Astrocyte of the spinal cord (primary cell): ENCODE measurements at regions not wholly inside any gene's neighbourhood (a gene's known extent, or its start where the extent isn't known, plus 50 kb on each side); places are given as distances from the start of the nearest gene placed in this dataset.
A peak's percentile ranks its signal among the peaks of the same experiment; 100 is the strongest.

Source experiments
- DNase-seq: peaks from one replicate; pipeline ENCODE4 v3.0.0; 2011; ENCODE audit warnings: low read depth, low spot score
- H3K4me3 ChIP-seq: 2 replicates; pipeline ENCODE4 v1.5.1; 2011; ENCODE audit warnings: low read depth, mild to moderate bottlenecking, low read length, moderate library complexity
- CTCF ChIP-seq: IDR thresholded peaks from 2 replicates; pipeline ENCODE4 v1.5.1; 2012; ENCODE audit warnings: low read depth, mild to moderate bottlenecking, low read length, inconsistent platforms
- in situ Hi-C: cut with HindIII; loops from 2 replicates; pipeline ENCODE4 v1.10.0; 2017; ENCODE audit warnings: low sequenced_read_pairs

- no peak overlapping the region for H3K4me3 ChIP-seq
- peak; percentile 35 for DNase-seq
- TF ChIP-seq CTCF, result peak; percentile 65
- in situ Hi-C loops, result no loop called here
These were observed 169.5 kb downstream of the AHSP start for GRCh38 chr16:31696968-31697743.

GRCh38 chr16:31697744-31698125 lies 170.0 kb downstream of the AHSP start:
- no peak overlapping the region for H3K4me3 ChIP-seq
- no peak for TF ChIP-seq CTCF
- no peak for DNase-seq
- in situ Hi-C loops, result no loop called here

- in situ Hi-C loops, result no loop called here
- no peak for DNase-seq
- H3K4me3 ChIP-seq, result no peak overlapping the region
- no peak for TF ChIP-seq CTCF
These were observed 171.2 kb downstream of the AHSP start for GRCh38 chr16:31698901-31699300.

- no peak for DNase-seq
- no peak overlapping the region for H3K4me3 ChIP-seq
- in situ Hi-C loops, result no loop called here
- no peak for TF ChIP-seq CTCF
These were observed 171.9 kb downstream of the AHSP start for GRCh38 chr16:31699601-31700000.

- DNase-seq, result no peak
- H3K4me3 ChIP-seq, result peak overlapping the region; percentile 61
- in situ Hi-C loops, result no loop called here
- TF ChIP-seq CTCF, result no peak
These were observed 172.5 kb downstream of the AHSP start for GRCh38 chr16:31700200-31700529.

GRCh38 chr16:31700530-31701388 lies 172.8 kb upstream of the ZNF267 start:
- TF ChIP-seq CTCF, result no peak
- peak overlapping the region; percentile 61 for H3K4me3 ChIP-seq
- peak; percentile 28 for DNase-seq
- in situ Hi-C loops, result no loop called here
